Activated CD4-positive, alpha-beta T cell treated with anti-CD3 and anti-CD28 coated beads, Interleukin-2, amount 50 U/mL, for 48 hours (primary cell): ENCODE measurements at regions not wholly inside any gene's neighbourhood (a gene's known extent, or its start where the extent isn't known, plus 50 kb on each side); places are given as distances from the start of the nearest gene placed in this dataset.

ENCODE experiments used
- DNase-seq, 2 experiments: peaks; one replicate each; pipeline ENCODE4 v3.0.0-alpha.2; 2020

DNA sequence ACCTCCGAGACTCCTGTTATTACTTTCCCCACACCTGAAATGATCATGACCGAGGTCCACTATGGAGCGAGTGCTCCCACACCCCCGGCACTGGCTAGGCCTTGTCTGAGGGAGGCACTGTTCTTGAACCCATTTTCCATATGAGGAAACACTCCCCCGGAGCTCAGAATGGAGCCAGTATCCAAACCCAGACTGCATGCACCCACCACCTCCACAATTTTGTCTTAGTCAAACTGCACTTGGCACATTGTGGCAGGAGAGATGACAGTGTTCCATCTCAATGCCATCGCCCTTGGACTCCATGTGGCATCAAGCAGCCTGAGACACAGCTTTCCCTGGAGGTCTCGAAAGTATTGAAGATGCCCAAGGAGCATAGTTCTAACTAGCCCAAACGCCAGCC lies 154.1 kb downstream of the NUP210 start:
- DNase-seq: no peak

DNA sequence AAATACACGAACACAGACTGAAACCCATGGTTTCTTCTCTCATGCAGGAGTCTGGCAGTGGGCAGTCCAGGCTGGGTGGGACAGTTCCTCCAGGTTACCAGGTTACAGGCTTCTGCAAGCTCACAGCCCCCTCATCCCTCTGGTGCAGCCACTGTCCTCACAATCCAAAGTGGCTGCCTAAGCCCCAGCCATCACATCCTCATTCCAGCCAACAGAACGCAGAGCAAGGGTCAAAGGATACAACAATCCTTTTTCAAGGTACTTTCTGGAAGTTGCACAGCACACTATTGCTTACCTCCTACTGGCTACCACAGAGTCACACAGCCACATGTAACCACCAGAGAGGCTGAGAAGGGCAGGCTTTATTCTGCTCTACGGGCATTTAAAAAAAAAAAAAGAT lies 154.6 kb downstream of the NUP210 start:
- no peak for DNase-seq

DNA sequence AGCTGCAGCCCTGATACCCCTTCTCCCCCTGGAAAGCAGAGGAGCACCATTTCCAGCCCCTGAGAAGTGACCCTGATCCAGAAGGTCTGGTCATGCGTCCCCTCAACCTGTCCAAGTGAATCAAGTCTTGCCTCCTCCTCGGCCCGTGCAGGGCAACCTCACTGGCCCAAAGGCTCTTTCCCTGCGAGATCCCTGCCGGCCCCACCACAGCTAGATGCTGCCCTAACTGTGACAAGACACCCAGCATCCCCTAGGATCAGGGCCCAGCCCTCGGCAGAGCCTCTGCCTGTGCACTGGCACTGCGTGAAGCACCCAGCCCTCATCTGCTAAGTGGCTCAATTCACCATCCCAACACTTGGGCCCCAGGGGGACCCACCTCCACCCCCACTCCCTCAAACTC lies 155.1 kb downstream of the NUP210 start:
- DNase-seq: no peak

DNA sequence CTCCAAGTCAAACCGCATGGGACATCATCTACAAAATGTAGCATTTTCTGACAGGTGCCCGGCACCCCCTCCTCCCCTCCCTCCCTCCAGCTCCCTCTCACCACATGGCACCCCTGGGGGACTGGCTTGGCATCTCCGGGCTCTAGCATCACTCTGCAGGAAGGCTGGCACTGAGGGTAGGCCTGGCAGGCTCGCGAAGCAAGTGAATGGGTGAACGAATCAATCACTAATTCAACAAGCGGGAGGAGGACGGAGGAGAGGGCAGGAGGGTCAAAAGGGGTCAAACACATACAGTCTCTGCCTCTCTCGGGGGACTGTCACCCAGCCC lies 155.7 kb downstream of the NUP210 start:
- DNase-seq: no peak

DNA sequence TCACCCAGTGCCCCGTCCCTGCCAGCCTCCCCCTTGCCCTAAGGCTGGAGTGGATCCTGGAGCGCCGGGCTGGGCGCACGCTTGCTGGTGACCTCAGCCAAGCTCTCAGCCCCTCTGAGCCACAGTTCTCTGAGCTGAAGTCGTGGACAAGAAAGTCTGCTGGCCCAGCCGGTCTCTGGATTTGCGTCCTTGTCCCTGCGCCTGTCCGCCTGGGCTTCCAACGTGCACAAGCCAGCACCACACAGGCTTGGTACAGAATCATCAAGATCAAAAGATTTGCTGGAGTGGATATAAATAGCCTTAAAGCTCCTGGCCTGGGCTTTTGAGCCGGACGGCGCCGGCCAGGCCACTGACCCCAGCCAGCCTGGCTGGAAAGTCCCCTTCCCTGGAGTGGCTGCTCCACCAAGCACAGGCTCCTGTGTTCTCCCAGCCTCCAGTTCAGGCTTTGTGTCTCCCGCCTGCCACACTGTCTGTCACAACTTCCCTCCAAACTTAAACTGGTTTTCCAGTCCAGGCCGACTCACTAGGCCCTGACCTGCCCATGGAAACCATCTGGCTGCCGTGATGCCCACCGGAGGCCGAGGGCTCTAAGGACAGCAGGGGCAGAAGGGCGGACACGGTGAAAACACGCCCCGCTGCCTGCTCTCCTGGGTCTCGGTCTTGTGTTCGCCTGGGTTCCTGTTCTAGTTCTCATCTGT lies 156.2 kb downstream of the NUP210 start:
- no peak for DNase-seq

DNA sequence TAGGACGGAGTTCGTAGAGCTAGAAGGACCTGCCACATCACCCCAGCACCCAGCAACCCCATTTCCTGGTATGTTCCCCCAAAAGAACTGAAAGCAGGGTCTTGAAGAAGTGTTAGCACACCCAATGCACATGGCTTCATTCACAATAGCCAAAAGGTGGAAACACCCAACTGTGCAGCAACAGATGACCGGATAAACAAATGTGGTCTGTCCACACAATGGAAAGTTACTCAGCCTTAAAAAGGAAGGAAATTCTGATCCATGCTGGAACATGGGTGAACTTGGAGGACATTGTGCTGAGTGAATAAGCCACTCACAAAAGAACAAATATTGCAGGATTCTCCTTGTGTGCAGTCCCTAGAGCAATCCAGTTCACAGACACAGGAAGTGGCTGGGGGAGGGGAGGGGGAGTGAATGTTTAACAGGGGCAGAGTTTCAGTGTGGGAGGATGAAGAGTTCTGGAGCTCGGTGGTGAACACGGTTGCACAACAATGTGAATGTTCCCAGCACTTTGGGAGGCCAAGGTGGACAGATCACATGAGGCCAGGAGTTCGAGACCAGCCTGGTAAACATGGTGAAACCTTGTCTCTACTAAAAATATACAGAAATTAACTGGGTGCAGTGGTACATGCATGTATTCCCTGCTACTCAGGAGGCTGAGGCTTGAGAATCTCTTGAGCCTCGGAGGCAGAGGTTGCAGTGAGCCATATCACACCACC lies 157.5 kb downstream of the NUP210 start:
- no peak for DNase-seq

DNA sequence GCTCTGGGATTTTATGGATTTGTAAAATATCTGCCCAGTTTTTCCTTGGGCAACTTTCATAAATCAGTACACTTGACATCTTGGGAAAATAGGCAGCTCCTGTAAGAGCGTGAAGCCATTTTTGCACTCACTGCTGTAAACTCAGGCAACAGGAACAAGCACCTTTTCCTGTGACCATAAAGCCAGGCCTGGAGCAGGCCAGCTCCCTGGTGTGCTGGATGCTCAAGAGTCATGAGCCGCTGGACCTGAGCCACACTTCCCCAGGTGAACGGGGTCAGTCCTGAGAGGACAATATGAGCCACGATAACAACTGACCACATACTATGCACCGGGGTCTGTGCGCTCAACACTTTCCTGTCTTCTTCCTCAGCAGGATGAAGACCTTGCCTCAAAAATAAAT lies 158.2 kb downstream of the NUP210 start:
- DNase-seq: no peak

DNA sequence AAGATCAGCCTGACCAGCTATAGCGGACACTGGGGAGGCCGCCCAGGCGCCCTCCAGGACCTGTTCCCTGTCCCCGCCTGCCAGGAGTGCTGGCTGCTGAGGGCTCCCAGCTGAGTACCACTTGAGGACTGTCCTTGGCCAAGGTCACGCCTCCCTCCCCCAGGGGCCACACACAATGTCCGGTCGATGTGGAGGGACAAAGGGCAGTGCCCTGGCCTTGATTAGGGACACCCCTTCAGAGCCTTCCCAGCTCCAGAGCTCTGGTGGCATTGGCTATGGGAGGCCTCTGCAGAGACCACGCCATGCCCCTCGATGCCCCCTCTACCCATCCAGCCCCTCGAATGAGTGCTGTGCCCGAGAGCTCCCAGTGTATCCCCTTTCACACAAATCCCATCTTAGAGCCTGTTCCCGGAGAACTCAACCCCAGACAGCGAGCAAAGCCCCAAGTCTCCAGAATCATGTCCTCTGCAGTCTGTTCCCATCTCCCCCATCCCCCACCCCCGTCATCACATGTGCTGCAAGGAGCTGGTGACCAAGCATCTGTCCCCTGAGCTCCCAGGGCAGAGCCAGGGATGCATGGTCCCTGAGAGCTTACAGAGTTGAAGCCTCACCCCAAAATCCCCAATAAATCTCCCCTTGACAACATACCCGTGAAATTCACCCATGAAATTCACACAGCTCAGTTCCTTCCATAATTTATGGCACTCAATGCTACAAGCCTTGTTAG lies 158.9 kb downstream of the NUP210 start:
- DNase-seq: no peak

DNA sequence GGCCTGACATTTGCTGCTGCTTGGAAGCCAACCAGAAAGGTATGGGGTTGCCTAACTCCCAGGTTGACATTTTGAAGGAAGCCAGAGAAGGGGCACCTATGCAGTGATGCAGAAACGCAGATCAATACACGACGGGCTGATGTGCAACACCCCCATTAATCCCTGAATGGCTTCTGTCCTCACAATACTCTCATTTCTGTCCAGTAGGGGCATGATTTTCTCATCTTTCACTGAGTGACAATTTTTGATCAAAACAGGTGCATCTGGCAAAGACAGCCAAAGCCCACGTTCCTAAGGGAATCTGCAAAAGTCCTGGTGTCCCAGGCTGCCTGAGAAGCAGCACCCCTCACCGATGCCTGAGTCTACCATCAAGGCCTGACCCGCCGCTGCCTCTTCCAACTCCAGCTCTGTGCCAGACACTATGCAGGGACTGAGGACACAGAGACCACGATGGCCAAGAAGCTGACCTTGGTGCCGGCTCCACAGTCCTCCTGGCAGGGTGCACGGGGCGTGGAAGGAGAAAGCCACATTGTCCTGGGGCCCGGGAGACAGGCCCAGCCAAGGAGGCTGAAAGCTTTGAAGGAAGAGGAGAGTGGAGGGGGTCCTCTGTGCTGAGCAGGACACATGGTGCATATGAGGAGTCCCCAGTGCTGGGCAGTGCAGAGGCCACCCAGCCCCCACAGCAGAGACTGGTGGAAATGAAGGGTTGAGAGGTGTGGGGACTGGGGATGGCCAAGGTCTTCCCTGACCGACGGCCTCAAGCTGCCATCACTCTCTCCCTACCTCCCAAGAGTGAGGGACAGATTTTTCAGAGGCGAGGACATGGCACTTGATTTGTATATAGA lies 159.6 kb downstream of the NUP210 start:
- DNase-seq: no peak

DNA sequence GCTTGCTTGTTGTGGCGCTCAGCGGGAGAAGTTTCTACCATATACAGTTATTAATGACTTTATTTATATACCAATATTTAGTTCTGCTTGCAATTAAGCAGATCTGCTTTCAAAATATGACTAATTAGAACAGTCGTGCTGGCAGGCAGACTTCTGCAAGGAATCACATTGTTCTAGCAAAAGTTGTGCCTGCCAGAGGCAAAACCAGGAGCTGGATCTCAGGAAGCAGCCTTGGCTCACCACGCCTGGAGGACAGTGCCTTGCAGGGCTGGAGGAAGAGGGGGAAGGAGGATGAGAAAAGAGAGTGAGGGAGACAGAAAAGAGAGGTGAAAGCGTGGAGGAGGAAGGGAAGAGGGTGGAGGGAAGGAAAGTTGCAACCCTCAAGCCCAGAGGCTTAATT lies 160.3 kb downstream of the NUP210 start:
- DNase-seq: no peak

DNA sequence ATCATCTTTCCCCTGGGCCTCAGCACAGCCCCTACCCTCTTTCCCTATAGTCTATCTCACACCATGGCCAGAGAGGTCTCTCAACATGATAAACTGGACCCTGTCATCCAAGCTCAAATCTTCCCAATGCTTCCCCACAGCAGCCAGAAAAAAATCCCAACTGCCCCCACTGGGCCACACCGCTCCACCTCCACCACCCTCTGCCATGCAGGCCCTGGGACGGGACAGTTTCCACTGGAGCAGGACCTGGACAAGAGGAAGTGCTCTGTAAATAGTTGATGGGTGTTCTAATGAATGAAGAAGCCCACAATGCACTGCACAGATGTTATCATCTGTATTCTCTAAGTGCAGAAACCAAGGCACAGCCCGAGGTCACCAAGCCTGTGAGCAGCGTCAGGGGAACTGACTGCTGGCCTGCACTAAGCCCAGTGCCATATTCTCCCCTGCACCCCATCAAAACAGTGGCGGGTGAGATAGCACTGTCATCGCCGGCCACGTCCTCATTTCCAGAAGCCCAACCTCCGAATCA lies 161.1 kb downstream of the NUP210 start:
- DNase-seq: no peak

DNA sequence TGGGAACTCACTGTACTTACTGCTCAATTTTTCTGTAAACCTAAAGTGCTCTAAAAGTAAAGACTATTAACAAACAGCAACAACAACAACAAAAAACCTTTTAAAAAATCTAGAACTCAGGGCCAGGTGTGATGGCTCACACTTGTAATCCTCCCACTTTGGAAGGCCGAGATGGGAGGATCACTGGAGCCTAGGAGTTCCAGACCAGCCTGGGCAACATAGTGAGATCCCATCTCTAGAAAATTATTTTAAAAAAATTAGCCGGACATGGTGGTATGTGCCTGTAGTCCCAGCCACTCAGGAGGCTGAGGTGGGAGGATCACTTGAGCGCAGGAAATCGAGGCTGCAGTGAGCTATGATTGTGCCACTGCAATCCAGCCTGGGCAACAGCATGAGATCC lies 161.8 kb downstream of the NUP210 start:
- no peak for DNase-seq

DNA sequence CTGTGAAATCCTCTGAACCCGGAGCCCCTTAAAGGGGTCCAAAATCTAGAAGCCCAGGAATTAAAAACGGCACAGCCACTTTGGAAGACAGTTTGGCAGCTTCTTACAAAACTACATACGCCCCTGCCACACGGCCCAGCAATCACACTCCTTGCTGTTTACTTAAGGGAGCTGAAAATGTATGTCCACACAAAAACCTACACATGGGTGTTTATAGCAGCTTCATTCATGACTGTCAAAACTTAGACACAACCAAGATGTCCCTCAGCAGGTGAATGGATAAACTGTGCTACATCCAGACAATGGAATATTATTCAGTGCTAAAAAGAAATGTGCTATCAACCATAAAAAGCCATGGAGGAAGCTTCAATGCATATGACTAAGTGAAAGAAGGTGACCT lies 162.5 kb downstream of the NUP210 start:
- DNase-seq: no peak

DNA sequence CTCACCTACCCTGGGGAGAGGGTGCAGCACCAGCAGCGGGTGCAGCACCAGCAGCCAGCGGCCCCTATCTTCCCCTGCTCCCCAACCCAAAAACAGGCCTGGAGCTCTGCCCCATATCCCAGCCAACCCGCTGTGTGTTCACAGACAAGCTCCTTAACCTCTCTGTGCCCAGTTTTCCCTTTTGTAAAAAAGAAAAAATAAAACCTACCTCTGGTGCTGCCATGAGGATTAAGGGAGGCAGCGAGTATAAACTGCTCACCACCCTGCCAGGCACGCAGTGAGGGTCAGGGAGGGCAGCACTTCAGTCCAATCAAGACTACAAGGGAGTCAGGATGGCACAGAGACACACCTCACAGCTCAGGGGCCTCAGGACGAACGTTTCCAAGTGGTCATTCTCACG lies 163.3 kb downstream of the NUP210 start:
- DNase-seq: no peak

DNA sequence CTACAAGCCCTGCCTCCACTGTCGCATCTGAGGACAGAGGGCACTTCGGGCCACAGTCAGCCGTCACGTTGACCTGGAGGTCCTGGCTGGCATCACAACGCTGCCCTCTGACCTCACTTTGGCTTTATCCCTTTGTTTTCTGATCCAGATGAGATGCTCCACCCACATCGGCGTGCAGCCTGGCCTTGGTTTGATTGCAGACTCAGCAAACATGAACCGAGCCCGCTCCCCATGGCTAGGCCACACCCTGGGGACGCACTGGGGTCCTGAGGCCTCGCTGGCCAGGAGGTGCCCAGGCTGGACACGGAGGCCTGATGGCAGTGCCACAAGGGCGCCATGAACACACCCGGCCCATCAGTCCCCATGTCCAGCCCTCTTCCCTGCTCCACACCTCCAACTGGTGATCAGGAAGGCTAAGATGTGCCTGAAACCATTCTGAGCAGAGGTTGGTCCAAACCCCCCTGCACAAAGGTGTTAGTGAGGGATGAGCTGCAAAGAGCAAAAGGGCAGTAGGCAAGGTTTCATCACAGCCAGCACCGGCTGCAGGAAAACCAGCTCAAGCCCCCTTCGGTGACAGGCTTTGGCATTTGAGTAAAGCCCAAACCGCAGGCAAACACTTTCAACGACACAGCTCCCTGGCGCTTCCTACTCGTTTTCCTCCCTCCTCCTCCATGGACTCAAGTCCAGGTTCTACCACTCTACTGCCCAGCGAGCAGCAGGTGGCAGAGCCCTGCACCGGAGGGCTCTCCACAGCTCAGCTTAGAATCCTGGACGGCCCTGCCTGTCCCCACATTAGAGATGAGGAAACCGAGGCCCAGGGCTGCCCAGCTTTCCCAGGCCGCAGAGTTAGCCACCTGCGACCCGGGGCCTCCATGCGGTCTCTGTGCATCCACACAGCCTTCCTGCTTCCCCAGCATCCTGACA lies 165.8 kb downstream of the NUP210 start:
- DNase-seq: no peak

DNA sequence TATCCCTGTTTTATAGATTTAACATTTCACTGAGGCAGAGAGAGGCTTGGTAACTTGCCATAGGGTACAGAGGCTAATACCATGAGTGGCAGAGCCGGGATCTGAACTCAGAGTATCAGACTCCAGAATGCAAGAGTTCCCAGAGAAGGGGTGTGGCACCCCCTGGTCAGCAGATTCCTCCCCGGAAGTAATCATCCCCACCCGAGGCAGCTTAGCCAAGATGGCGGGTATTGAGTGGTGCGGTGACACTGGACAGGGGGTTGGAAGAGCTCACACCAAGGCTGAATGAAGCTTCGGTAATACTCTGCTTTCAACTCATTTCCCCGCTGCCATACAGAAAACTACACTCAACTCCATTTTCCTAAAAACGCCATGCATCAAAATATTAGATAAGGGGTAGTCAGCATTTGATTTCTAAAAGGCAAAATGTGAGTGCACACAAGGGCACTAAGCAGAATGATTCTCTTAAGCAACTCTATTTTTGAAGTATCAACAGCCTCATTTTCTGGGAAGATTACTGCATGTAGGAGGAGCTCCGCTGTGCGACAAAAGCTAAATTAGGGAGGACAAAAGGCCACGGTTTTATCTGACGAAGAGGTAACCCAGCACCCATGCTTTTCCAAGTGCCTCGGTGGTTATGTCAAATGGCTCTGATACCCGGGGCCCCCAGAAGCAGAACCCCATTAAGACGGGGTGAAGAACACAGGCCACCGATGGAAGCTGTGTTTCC lies 166.7 kb downstream of the NUP210 start:
- DNase-seq: no peak

DNA sequence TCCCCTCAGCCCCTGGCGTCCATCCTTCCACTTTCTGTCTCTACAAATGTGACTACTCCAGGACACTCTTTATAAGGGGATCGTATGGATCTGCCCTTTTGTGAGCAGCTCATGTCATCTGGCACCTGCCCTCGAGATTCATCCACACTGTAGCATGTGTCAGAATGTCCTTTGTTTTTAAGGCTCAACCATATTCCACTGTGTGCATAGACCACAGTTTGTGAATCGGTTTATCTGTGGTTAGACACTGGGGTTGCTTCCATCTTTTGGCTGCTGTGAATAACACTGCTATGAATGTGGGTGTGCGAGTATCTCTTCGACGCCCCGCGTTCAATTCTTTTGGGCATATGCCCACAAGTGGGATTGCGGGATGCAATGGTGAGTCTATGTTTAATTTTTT lies 167.9 kb downstream of the NUP210 start:
- no peak for DNase-seq

DNA sequence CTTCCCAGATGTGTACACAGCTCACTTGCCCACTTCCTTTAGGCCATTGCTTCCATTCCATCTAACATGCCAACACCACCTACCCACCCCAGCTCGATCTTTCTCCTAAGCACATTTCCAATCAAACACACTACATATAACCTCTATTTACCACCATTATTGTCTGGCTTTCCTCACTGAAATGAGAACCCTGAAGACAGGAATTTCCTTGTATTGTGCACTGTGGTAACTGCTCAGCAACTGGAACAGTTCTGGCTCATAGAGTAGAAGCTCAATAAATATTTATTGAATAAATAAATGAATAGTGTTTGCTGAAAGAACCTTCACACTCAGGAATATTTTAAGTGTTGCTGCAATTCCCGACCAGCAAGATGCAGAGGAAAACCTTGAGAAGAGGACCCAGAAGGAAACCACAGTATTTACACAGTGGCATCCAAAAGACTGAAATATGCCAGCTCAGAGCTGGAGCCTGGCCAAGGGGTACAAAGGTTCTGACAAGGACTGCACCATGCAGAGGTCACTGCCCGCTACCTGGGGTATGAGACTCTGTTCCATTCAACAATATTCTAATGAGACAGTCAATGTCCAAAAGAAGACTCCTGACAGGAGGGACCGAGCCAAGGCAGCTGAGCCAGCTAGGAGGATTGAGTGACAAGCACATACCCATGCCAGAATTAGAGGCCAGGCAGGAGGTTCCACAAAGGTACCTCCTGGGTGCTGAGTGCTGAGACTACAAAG lies 168.8 kb downstream of the NUP210 start:
- DNase-seq: no peak

DNA sequence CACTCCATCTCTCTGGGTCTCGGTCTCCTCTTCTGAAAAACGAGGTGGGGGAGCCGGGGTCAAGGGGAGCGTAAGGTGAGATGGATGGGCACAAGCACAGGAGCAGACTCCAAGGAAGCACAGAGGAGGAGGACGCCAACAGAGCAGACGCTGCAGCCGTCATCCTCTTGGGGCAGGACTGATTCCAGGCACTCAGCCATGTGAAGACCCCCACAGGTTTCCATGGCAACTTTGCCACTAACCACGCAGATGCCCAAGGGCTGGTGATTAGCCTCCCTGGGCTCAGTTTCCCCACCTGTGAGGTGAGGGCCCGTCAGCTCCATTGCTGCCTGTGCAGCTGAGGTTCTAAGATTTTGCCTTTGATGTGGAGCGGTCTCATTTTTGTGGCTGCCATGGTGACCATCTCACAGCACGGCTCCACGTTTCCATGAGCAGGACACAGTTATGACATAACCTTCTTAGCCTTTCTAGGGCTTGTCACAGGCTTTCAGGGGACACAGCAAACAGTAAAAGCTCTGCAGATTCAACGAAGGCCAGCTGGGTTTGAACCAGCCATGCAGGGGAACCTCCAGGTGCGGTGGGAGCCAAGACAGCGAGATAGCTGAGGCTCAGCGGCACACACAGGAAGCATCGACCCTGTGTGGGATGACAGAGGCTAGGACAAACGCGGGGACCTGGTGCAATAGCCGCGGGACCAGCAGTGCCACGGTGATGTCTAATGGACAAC lies 170.3 kb downstream of the NUP210 start:
- DNase-seq: no peak

DNA sequence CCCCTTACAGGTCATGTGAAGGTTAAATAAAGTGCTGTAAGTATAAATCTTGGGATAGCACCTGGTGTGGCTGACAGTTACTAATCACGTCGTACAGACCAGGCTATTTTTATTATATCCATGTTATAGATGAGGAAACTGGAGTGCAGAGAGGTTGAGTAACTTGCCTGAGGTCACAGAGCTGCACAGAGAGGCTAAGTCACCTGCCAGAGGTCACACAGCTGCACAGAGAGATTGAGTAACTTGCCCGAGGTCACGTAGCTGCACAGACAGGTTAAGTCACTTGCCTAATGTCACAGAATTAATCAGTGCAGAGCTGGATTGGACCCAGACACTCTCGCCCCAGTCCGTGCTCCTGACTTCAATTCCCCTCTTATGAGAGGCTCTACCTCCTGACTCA lies 171.5 kb downstream of the NUP210 start:
- no peak for DNase-seq
